OCI-LY7 (cell line): ENCODE measurements at regions not wholly inside any gene's neighbourhood (a gene's known extent, or its start where the extent isn't known, plus 50 kb on each side); places are given as distances from the start of the nearest gene placed in this dataset.

Experiments used
- CTCF ChIP-seq: fragments of 200-600 bp; sonication (generic); conservative IDR thresholded peaks from 2 replicates; pipeline ENCODE4 v1.5.1; 2014; ENCODE audit warnings: mild to moderate bottlenecking, antibody characterized with exemption, low read length, moderate library complexity, mixed read lengths
- EZH2phosphoT487 ChIP-seq: fragments of 200-600 bp; sonication (generic); IDR thresholded peaks from 2 replicates; pipeline ENCODE4 v1.6.1; 2018; ENCODE audit warnings: low read depth, borderline replicate concordance, mild to moderate bottlenecking, mixed run types, antibody characterized with exemption, low read length, moderate library complexity, mixed read lengths

- no peak for TF ChIP-seq CTCF
- TF ChIP-seq EZH2phosphoT487, result no peak
These were observed 242.0 kb downstream of the TBXT start for GRCh38 chr6:165925474-165926156.
